ENCODE measurements at regions not wholly inside any gene's neighbourhood (a gene's known extent, or its start where the extent isn't known, plus 50 kb on each side); places are given as distances from the start of the nearest gene placed in this dataset.

- Histone ChIP-seq H3K9me3 (ENCODE audit: control insufficient read depth, insufficient read depth, low read depth, low read length) (no peaks in the 10 kb centered on the region), H4K20me1 (ENCODE audit: control insufficient read depth, extremely low read depth, insufficient read depth, low read length) (no peaks in the 10 kb centered on the region), H3K79me2 (ENCODE audit: control insufficient read depth, insufficient read depth, low read length) (no peaks in the 10 kb centered on the region), H3K27me3 (ENCODE audit: control insufficient read depth, insufficient read depth, low read length) (peaks cover 17% of the 10 kb centered on the region), H2AFZ (ENCODE audit: low read length) (no peak overlapping the region), H3K9ac (ENCODE audit: insufficient read depth, low read length) (no peak overlapping the region), H3K27ac (ENCODE audit: insufficient read depth, low read length) (no peak overlapping the region), H3K4me1 (ENCODE audit: control insufficient read depth, extremely low read depth, insufficient read depth, low read length) (no peaks in the 10 kb centered on the region), H3K4me3 (replicated peaks in 1 of 4; ENCODE audit: control extremely low read depth in 1 of 4, insufficient read depth in 1 of 4, low read depth in 3 of 4, low read length in 4 of 4) (no peak overlapping the region), H3K4me2 (ENCODE audit: extremely low read depth, insufficient read depth, low read length) (no peak overlapping the region), H3K36me3 (ENCODE audit: control insufficient read depth, insufficient read depth, low read length) (no peaks in the 10 kb centered on the region)
- no peak for TF ChIP-seq EZH2 (IDR thresholded peaks at IDR 0.05; ENCODE audit: low read length, missing control alignments)
- TF ChIP-seq CTCF (conservative IDR thresholded peaks at IDR 0.05 in 1 of 2, IDR thresholded peaks at IDR 0.05 in 1 of 2; ENCODE audit: low read depth in 1 of 2, low read length in 2 of 2) = no peak
- no peak for DNase-seq (ENCODE audit: low read depth in 2 of 2)
Measured at GRCh38 chr3:124101643-124102042, 109.7 kb upstream of the ROPN1 start.

GRCh38 chr3:124107104-124107890 lies 115.4 kb upstream of the ROPN1 start:
- Histone ChIP-seq H3K79me2 (ENCODE audit: control insufficient read depth, insufficient read depth, low read length) (no peaks in the 10 kb centered on the region), H3K4me1 (ENCODE audit: control insufficient read depth, extremely low read depth, insufficient read depth, low read length) (no peaks in the 10 kb centered on the region), H3K9ac (ENCODE audit: insufficient read depth, low read length) (no peak overlapping the region), H3K4me2 (ENCODE audit: extremely low read depth, insufficient read depth, low read length) (no peak overlapping the region), H3K27me3 (ENCODE audit: control insufficient read depth, insufficient read depth, low read length) (peaks cover 11% of the 10 kb centered on the region), H4K20me1 (ENCODE audit: control insufficient read depth, extremely low read depth, insufficient read depth, low read length) (no peaks in the 10 kb centered on the region), H3K36me3 (ENCODE audit: control insufficient read depth, insufficient read depth, low read length) (no peaks in the 10 kb centered on the region), H2AFZ (ENCODE audit: low read length) (no peak overlapping the region), H3K27ac (ENCODE audit: insufficient read depth, low read length) (no peak overlapping the region), H3K9me3 (ENCODE audit: control insufficient read depth, insufficient read depth, low read depth, low read length) (no peaks in the 10 kb centered on the region), H3K4me3 (replicated peaks in 1 of 4; ENCODE audit: control extremely low read depth in 1 of 4, insufficient read depth in 1 of 4, low read depth in 3 of 4, low read length in 4 of 4) (no peak overlapping the region)
- TF ChIP-seq CTCF (conservative IDR thresholded peaks at IDR 0.05 in 1 of 2, IDR thresholded peaks at IDR 0.05 in 1 of 2; ENCODE audit: low read depth in 1 of 2, low read length in 2 of 2) (no peak), EZH2 (IDR thresholded peaks at IDR 0.05; ENCODE audit: low read length, missing control alignments) (no peak)
- DNase-seq (ENCODE audit: low read depth in 2 of 2) = peak in 1 of 2 donors; percentile 68

GRCh38 chr3:124108446-124108845 lies 116.5 kb upstream of the ROPN1 start:
- H3K79me2 ChIP-seq (ENCODE audit: control insufficient read depth, insufficient read depth, low read length) = no peaks in the 10 kb centered on the region
- H3K4me1 ChIP-seq (ENCODE audit: control insufficient read depth, extremely low read depth, insufficient read depth, low read length) = no peaks in the 10 kb centered on the region
- peaks cover 7% of the 10 kb centered on the region for H3K27me3 ChIP-seq (ENCODE audit: control insufficient read depth, insufficient read depth, low read length)
- no peaks in the 10 kb centered on the region for H3K9me3 ChIP-seq (ENCODE audit: control insufficient read depth, insufficient read depth, low read depth, low read length)
- TF ChIP-seq EZH2 (IDR thresholded peaks at IDR 0.05; ENCODE audit: low read length, missing control alignments) (no peak), CTCF (conservative IDR thresholded peaks at IDR 0.05 in 1 of 2, IDR thresholded peaks at IDR 0.05 in 1 of 2; ENCODE audit: low read depth in 1 of 2, low read length in 2 of 2) (no peak)
- H3K27ac ChIP-seq (ENCODE audit: insufficient read depth, low read length) = no peak overlapping the region
- no peak for DNase-seq (ENCODE audit: low read depth in 2 of 2)
- H3K9ac ChIP-seq (ENCODE audit: insufficient read depth, low read length) = no peak overlapping the region
- H4K20me1 ChIP-seq (ENCODE audit: control insufficient read depth, extremely low read depth, insufficient read depth, low read length) = no peaks in the 10 kb centered on the region
- H3K36me3 ChIP-seq (ENCODE audit: control insufficient read depth, insufficient read depth, low read length) = no peaks in the 10 kb centered on the region
- H2AFZ ChIP-seq (ENCODE audit: low read length) = no peak overlapping the region
- H3K4me3 ChIP-seq (replicated peaks in 1 of 4; ENCODE audit: control extremely low read depth in 1 of 4, insufficient read depth in 1 of 4, low read depth in 3 of 4, low read length in 4 of 4) = no peak overlapping the region
- no peak overlapping the region for H3K4me2 ChIP-seq (ENCODE audit: extremely low read depth, insufficient read depth, low read length)

Measured in fibroblast of lung (primary cell).